ENCODE measurements at regions not wholly inside any gene's neighbourhood (a gene's known extent, or its start where the extent isn't known, plus 50 kb on each side); places are given as distances from the start of the nearest gene placed in this dataset.

GRCh38 chr2:2762166-2762908 is 431.3 kb upstream of the MYT1L start:
- no peak overlapping the region for H3K4me3 ChIP-seq (ENCODE audit: low read length)
- no peak overlapping the region for H3K27ac ChIP-seq (ENCODE audit: low read length)
- H3K27me3 ChIP-seq (ENCODE audit: control insufficient read depth, insufficient read depth, low read length), result no peaks in the 10 kb centered on the region
- H3K9me3 ChIP-seq (ENCODE audit: control insufficient read depth, insufficient read depth, low read length), result no peaks in the 10 kb centered on the region
- 0 out of 2 replicates have a peak, but pooled peaks cover 3% of the 10 kb centered on the region for H3K4me1 ChIP-seq (ENCODE audit: control insufficient read depth, insufficient read depth, low read length)
- no CpG with 5 or more reads among the region's 17 CpGs for WGBS (ENCODE audit: insufficient coverage, insufficient read length)
- DNase-seq (ENCODE audit: low read depth, low spot score), result no peak
- no peaks in the 10 kb centered on the region for H3K36me3 ChIP-seq (ENCODE audit: control insufficient read depth, insufficient read depth, low read length)

- no peaks in the 10 kb centered on the region for H3K27me3 ChIP-seq (ENCODE audit: control insufficient read depth, insufficient read depth, low read length)
Measured at GRCh38 chr2:2758793-2759367, 427.8 kb upstream of the MYT1L start.

GRCh38 chr2:2757764-2758163 is 426.7 kb upstream of the MYT1L start:
- no peak for DNase-seq (ENCODE audit: low read depth, low spot score)
- no peak overlapping the region for H3K4me3 ChIP-seq (ENCODE audit: low read length)
- no peaks in the 10 kb centered on the region for H3K36me3 ChIP-seq (ENCODE audit: control insufficient read depth, insufficient read depth, low read length)
- H3K27me3 ChIP-seq (ENCODE audit: control insufficient read depth, insufficient read depth, low read length), result no peaks in the 10 kb centered on the region
- WGBS (ENCODE audit: insufficient coverage, insufficient read length), result no CpG with 5 or more reads among the region's 3 CpGs
- H3K4me1 ChIP-seq (ENCODE audit: control insufficient read depth, insufficient read depth, low read length), result no peaks in the 10 kb centered on the region
- no peak overlapping the region for H3K27ac ChIP-seq (ENCODE audit: low read length)
- H3K9me3 ChIP-seq (ENCODE audit: control insufficient read depth, insufficient read depth, low read length), result no peaks in the 10 kb centered on the region; the same call in 1 of the 2 replicates

More at GRCh38 chr2:2758793-2759367, 427.8 kb upstream of the MYT1L start:
- WGBS (ENCODE audit: insufficient coverage, insufficient read length), result no CpG with 5 or more reads among the region's 10 CpGs
- Histone ChIP-seq H3K36me3 (ENCODE audit: control insufficient read depth, insufficient read depth, low read length) (no peaks in the 10 kb centered on the region), H3K4me1 (ENCODE audit: control insufficient read depth, insufficient read depth, low read length) (0 out of 2 replicates have a peak, but pooled peaks cover 3% of the 10 kb centered on the region), H3K9me3 (ENCODE audit: control insufficient read depth, insufficient read depth, low read length) (no peaks in the 10 kb centered on the region; the same call in 1 of the 2 replicates), H3K4me3 (ENCODE audit: low read length) (no peak overlapping the region), H3K27ac (ENCODE audit: low read length) (no peak overlapping the region)
- no peak for DNase-seq (ENCODE audit: low read depth, low spot score)

GRCh38 chr2:2756886-2757285 is 425.8 kb upstream of the MYT1L start:
- WGBS (ENCODE audit: insufficient coverage, insufficient read length), result no CpG with 5 or more reads among the region's 7 CpGs
- no peaks in the 10 kb centered on the region; the same call in 1 of the 2 replicates for H3K9me3 ChIP-seq (ENCODE audit: control insufficient read depth, insufficient read depth, low read length)
- no peaks in the 10 kb centered on the region for H3K4me1 ChIP-seq (ENCODE audit: control insufficient read depth, insufficient read depth, low read length)
- H3K36me3 ChIP-seq (ENCODE audit: control insufficient read depth, insufficient read depth, low read length), result no peaks in the 10 kb centered on the region
- no peak overlapping the region for H3K27ac ChIP-seq (ENCODE audit: low read length)
- H3K4me3 ChIP-seq (ENCODE audit: low read length), result no peak overlapping the region
- no peak for DNase-seq (ENCODE audit: low read depth, low spot score)
- H3K27me3 ChIP-seq (ENCODE audit: control insufficient read depth, insufficient read depth, low read length), result no peaks in the 10 kb centered on the region

- H3K27me3 ChIP-seq (ENCODE audit: control insufficient read depth, insufficient read depth, low read length), result no peaks in the 10 kb centered on the region
- no peak overlapping the region for H3K4me3 ChIP-seq (ENCODE audit: low read length)
- DNase-seq (ENCODE audit: low read depth, low spot score), result no peak
- H3K27ac ChIP-seq (ENCODE audit: low read length), result no peak overlapping the region
- WGBS (ENCODE audit: insufficient coverage, insufficient read length), result no CpG with 5 or more reads among the region's 5 CpGs
- no peaks in the 10 kb centered on the region for H3K36me3 ChIP-seq (ENCODE audit: control insufficient read depth, insufficient read depth, low read length)
- H3K9me3 ChIP-seq (ENCODE audit: control insufficient read depth, insufficient read depth, low read length), result no peaks in the 10 kb centered on the region; the same call in 1 of the 2 replicates
- no peaks in the 10 kb centered on the region for H3K4me1 ChIP-seq (ENCODE audit: control insufficient read depth, insufficient read depth, low read length)
Measured at GRCh38 chr2:2755990-2756389, 424.9 kb upstream of the MYT1L start.

GRCh38 chr2:2754940-2755339 is 423.9 kb upstream of the MYT1L start:
- no CpG with 5 or more reads among the region's 5 CpGs for WGBS (ENCODE audit: insufficient coverage, insufficient read length)
- no peaks in the 10 kb centered on the region for H3K4me1 ChIP-seq (ENCODE audit: control insufficient read depth, insufficient read depth, low read length)
- no peaks in the 10 kb centered on the region; the same call in 1 of the 2 replicates for H3K9me3 ChIP-seq (ENCODE audit: control insufficient read depth, insufficient read depth, low read length)
- H3K27me3 ChIP-seq (ENCODE audit: control insufficient read depth, insufficient read depth, low read length), result no peaks in the 10 kb centered on the region
- DNase-seq (ENCODE audit: low read depth, low spot score), result no peak
- H3K27ac ChIP-seq (ENCODE audit: low read length), result no peak overlapping the region
- no peaks in the 10 kb centered on the region for H3K36me3 ChIP-seq (ENCODE audit: control insufficient read depth, insufficient read depth, low read length)
- no peak overlapping the region for H3K4me3 ChIP-seq (ENCODE audit: low read length)

GRCh38 chr2:2751715-2752315 is 420.7 kb upstream of the MYT1L start:
- Histone ChIP-seq H3K9me3 (ENCODE audit: control insufficient read depth, insufficient read depth, low read length) (no peaks in the 10 kb centered on the region; the same call in 1 of the 2 replicates), H3K27ac (ENCODE audit: low read length) (no peak overlapping the region), H3K4me3 (ENCODE audit: low read length) (no peak overlapping the region), H3K36me3 (ENCODE audit: control insufficient read depth, insufficient read depth, low read length) (no peaks in the 10 kb centered on the region), H3K27me3 (ENCODE audit: control insufficient read depth, insufficient read depth, low read length) (no peaks in the 10 kb centered on the region), H3K4me1 (ENCODE audit: control insufficient read depth, insufficient read depth, low read length) (no peaks in the 10 kb centered on the region)
- DNase-seq (ENCODE audit: low read depth, low spot score), result no peak
- no CpG with 5 or more reads among the region's 14 CpGs for WGBS (ENCODE audit: insufficient coverage, insufficient read length)

- no peaks in the 10 kb centered on the region for H3K27me3 ChIP-seq (ENCODE audit: control insufficient read depth, insufficient read depth, low read length)
- no peaks in the 10 kb centered on the region; the same call in 1 of the 2 replicates for H3K9me3 ChIP-seq (ENCODE audit: control insufficient read depth, insufficient read depth, low read length)
- no peak for DNase-seq (ENCODE audit: low read depth, low spot score)
- WGBS (ENCODE audit: insufficient coverage, insufficient read length), result no CpG with 5 or more reads among the region's 44 CpGs
- no peaks in the 10 kb centered on the region for H3K36me3 ChIP-seq (ENCODE audit: control insufficient read depth, insufficient read depth, low read length)
- H3K4me3 ChIP-seq (ENCODE audit: low read length), result no peak overlapping the region
- no peak overlapping the region for H3K27ac ChIP-seq (ENCODE audit: low read length)
- no peaks in the 10 kb centered on the region for H3K4me1 ChIP-seq (ENCODE audit: control insufficient read depth, insufficient read depth, low read length)
Measured at GRCh38 chr2:2750867-2751714, 420.0 kb upstream of the MYT1L start.

- Histone ChIP-seq H3K4me3 (ENCODE audit: low read length) (no peak overlapping the region), H3K4me1 (ENCODE audit: control insufficient read depth, insufficient read depth, low read length) (no peaks in the 10 kb centered on the region), H3K36me3 (ENCODE audit: control insufficient read depth, insufficient read depth, low read length) (no peaks in the 10 kb centered on the region), H3K27me3 (ENCODE audit: control insufficient read depth, insufficient read depth, low read length) (no peaks in the 10 kb centered on the region), H3K27ac (ENCODE audit: low read length) (no peak overlapping the region), H3K9me3 (ENCODE audit: control insufficient read depth, insufficient read depth, low read length) (no peaks in the 10 kb centered on the region; the same call in 1 of the 2 replicates)
- no CpG with 5 or more reads among the region's 9 CpGs for WGBS (ENCODE audit: insufficient coverage, insufficient read length)
- DNase-seq (ENCODE audit: low read depth, low spot score), result no peak
Measured at GRCh38 chr2:2749206-2749598, 418.1 kb upstream of the MYT1L start.

All from iPS DF 6.9 (cell line).